Hematopoietic multipotent progenitor cell treated with erythropoietin and hydrocortisone succinate and interleukin-3 and kit ligand, for 17 days (in vitro differentiated cells): ENCODE measurements at regions not wholly inside any gene's neighbourhood (a gene's known extent, or its start where the extent isn't known, plus 50 kb on each side); places are given as distances from the start of the nearest gene placed in this dataset.

ENCODE experiments used
- DNase-seq: peaks from one replicate; pipeline ENCODE4 v3.0.0-alpha.2; 2015; ENCODE audit warnings: low spot score

- peak; percentile 1 for DNase-seq
Observed at GRCh38 chr4:10203851-10204250, 87.3 kb upstream of the WDR1 start.

GRCh38 chr4:10201381-10202223 lies 85.0 kb upstream of the WDR1 start:
- DNase-seq: peak; percentile 4

GRCh38 chr4:10200869-10201268 lies 84.3 kb upstream of the WDR1 start:
- peak; percentile 59 for DNase-seq

- DNase-seq: peak; percentile 1
Observed at GRCh38 chr4:10198365-10198764, 81.8 kb upstream of the WDR1 start.

GRCh38 chr4:10197952-10198351 lies 81.4 kb upstream of the WDR1 start:
- peak; percentile 1 for DNase-seq

- DNase-seq: peak; percentile 2
Observed at GRCh38 chr4:10196191-10196590, 79.6 kb upstream of the WDR1 start.

GRCh38 chr4:10192331-10192730 lies 75.7 kb upstream of the WDR1 start:
- no peak for DNase-seq

GRCh38 chr4:10188400-10189004 lies 71.9 kb upstream of the WDR1 start:
- no peak for DNase-seq

- DNase-seq: no peak
Observed at GRCh38 chr4:10186228-10187214, 69.9 kb upstream of the WDR1 start.

- DNase-seq: no peak
Observed at GRCh38 chr4:10185518-10186227, 69.1 kb upstream of the WDR1 start.

GRCh38 chr4:10184501-10184938 lies 67.9 kb upstream of the WDR1 start:
- no peak for DNase-seq

- no peak for DNase-seq
Observed at GRCh38 chr4:10184041-10184440, 67.4 kb upstream of the WDR1 start.

- no peak for DNase-seq
Observed at GRCh38 chr4:10183462-10183861, 66.9 kb upstream of the WDR1 start.

- peak; percentile 38 for DNase-seq
Observed at GRCh38 chr4:10182446-10183424, 66.1 kb upstream of the WDR1 start.

- peak; percentile 25 for DNase-seq
Observed at GRCh38 chr4:10181745-10182445, 65.3 kb upstream of the WDR1 start.

- peak; percentile 63 for DNase-seq
Observed at GRCh38 chr4:10180927-10181744, 64.5 kb upstream of the WDR1 start.

- no peak for DNase-seq
Observed at GRCh38 chr4:10180603-10180926, 64.0 kb upstream of the WDR1 start.

- no peak for DNase-seq
Observed at GRCh38 chr4:10179957-10180602, 63.5 kb upstream of the WDR1 start.

- no peak for DNase-seq
Observed at GRCh38 chr4:10178763-10179162, 62.2 kb upstream of the WDR1 start.
